ENCODE measurements at regions not wholly inside any gene's neighbourhood (a gene's known extent, or its start where the extent isn't known, plus 50 kb on each side); places are given as distances from the start of the nearest gene placed in this dataset.

DNA sequence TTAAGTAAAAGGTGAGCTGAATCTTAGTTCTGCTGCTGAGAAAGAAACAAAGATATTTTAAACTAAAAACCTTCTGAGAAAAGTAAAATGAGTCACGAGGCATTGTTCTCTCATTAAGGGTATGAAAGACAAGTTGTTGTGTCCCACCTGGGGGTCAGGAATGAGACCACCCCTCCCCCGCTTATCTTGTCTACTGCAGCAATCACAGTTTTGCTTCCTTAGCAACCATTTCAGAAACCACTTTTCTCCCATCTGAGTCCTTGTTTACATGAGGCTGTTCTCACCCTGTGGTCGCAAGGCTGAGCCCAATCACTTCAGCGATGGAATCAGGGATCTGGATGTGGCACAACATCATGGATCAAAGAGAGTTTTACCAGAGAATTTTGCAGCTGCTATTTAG, 377.6 kb upstream of the NETO1 start:
- DNase-seq = no peak
- H3K9me3 ChIP-seq = no peaks in the 10 kb centered on the region
- no peaks in the 10 kb centered on the region for H3K27me3 ChIP-seq
- no peak for TF ChIP-seq POLR2A (IDR thresholded peaks at IDR 0.05)
- TF ChIP-seq, protein P1, sequence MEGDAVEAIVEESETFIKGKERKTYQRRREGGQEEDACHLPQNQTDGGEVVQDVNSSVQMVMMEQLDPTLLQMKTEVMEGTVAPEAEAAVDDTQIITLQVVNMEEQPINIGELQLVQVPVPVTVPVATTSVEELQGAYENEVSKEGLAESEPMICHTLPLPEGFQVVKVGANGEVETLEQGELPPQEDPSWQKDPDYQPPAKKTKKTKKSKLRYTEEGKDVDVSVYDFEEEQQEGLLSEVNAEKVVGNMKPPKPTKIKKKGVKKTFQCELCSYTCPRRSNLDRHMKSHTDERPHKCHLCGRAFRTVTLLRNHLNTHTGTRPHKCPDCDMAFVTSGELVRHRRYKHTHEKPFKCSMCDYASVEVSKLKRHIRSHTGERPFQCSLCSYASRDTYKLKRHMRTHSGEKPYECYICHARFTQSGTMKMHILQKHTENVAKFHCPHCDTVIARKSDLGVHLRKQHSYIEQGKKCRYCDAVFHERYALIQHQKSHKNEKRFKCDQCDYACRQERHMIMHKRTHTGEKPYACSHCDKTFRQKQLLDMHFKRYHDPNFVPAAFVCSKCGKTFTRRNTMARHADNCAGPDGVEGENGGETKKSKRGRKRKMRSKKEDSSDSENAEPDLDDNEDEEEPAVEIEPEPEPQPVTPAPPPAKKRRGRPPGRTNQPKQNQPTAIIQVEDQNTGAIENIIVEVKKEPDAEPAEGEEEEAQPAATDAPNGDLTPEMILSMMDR (IDR thresholded peaks at IDR 0.05) = no peak
- no peaks in the 10 kb centered on the region for H3K36me3 ChIP-seq
- no peak overlapping the region for H3K27ac ChIP-seq
- no peaks in the 10 kb centered on the region for H3K4me1 ChIP-seq
- intact Hi-C loops (cut with DNase I; ENCODE audit: low total_unique reads) = no loop called here
- H3K4me3 ChIP-seq = no peak overlapping the region

DNA sequence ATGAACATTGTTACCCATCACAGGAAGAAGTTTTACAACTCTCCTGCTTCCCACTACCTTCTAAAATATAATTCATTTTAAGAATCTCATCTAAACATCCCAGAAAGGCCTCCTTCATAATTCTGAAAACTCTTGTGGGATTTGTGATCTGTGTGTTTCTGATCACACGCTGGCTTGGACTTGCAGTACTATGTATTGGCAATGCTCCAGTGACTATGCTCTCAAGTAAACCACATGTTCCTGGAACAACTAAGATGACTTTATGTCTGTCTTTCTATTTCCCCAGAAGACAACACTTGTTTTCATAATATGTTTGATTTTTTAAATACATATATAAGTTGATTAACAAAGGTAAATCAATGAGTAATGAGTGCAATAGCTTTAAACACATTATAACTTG, 376.6 kb upstream of the NETO1 start:
- intact Hi-C loops (cut with DNase I; ENCODE audit: low total_unique reads) = no loop called here
- no peaks in the 10 kb centered on the region for H3K4me1 ChIP-seq
- no peak overlapping the region for H3K4me3 ChIP-seq
- H3K36me3 ChIP-seq = no peaks in the 10 kb centered on the region
- H3K27ac ChIP-seq = no peak overlapping the region
- no peak for TF ChIP-seq POLR2A (IDR thresholded peaks at IDR 0.05)
- TF ChIP-seq, protein P1 (IDR thresholded peaks at IDR 0.05) = no peak
- no peaks in the 10 kb centered on the region for H3K9me3 ChIP-seq
- no peak for DNase-seq
- H3K27me3 ChIP-seq = no peaks in the 10 kb centered on the region

DNA sequence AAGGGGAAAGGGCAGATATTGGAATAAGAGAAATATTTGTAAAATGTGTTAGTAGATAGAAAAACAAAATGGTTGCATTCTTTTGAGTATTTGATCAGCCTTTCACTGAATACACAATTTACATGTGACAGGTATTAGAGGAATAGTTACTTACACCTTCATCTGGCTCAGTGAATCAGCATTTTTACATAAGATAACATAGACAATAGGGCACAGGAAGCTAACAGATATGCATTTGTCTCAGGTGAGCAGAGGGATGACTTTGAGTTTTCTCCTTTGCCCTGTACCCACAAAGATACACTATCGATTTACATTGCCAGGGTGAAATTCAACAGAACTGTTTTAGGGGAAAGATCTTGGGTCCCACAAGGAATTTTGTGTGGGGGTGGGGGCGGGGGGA, 373.1 kb upstream of the NETO1 start:
- no peaks in the 10 kb centered on the region for H3K4me1 ChIP-seq
- H3K4me3 ChIP-seq = no peak overlapping the region
- H3K27ac ChIP-seq = no peak overlapping the region
- H3K36me3 ChIP-seq = no peaks in the 10 kb centered on the region
- no peaks in the 10 kb centered on the region for H3K27me3 ChIP-seq
- DNase-seq = no peak
- no peaks in the 10 kb centered on the region for H3K9me3 ChIP-seq
- TF ChIP-seq, protein P1 (IDR thresholded peaks at IDR 0.05) = no peak
- no peak for TF ChIP-seq POLR2A (IDR thresholded peaks at IDR 0.05)
- intact Hi-C loops (cut with DNase I; ENCODE audit: low total_unique reads) = no loop called here

DNA sequence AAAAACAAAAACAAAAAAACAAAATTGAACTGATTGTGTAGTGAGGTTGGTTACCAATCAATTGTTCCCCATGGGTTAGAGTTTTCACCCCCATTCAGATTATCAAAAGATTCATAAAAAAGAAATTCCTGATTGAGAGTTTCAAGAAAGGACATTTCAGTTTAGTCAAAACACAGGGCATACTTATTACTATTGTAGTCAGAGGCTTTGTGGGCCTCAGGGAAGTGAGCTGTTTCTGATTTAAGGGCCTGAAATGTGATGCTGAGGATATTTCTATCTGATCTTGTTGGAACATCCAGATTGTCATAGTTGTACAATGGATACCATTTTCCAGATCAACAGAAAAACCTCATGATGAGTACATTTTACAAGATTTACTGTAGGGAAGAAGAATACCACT, 368.1 kb upstream of the NETO1 start:
- no peak for DNase-seq
- no peaks in the 10 kb centered on the region for H3K4me1 ChIP-seq
- no peaks in the 10 kb centered on the region for H3K9me3 ChIP-seq
- H3K36me3 ChIP-seq = no peaks in the 10 kb centered on the region
- TF ChIP-seq, protein P1 (IDR thresholded peaks at IDR 0.05) = no peak
- no peak for TF ChIP-seq POLR2A (IDR thresholded peaks at IDR 0.05)
- no peak overlapping the region for H3K4me3 ChIP-seq
- H3K27me3 ChIP-seq = no peaks in the 10 kb centered on the region
- intact Hi-C loops (cut with DNase I; ENCODE audit: low total_unique reads) = no loop called here
- H3K27ac ChIP-seq = no peak overlapping the region

DNA sequence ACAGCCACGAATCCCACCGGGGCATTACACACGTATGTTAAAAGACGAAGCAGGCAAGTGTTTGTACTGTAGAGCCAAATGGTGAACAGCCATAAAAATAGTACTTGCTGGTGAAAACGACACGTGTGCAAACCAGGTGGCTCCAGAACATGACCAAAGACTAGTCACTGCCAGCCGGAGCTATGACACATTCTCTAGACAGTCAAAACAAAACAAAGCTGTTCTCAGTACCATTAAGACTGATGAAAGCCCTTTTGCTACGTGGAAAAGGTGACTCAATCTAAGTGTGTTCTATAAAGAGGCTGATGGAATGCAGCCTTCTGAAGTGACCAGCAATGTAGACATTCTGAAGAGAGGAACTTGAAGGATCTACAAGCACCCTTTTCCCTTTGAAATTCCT, 367.7 kb upstream of the NETO1 start:
- intact Hi-C loops (cut with DNase I; ENCODE audit: low total_unique reads) = no loop called here
- DNase-seq = no peak
- Histone ChIP-seq H3K36me3 (no peaks in the 10 kb centered on the region), H3K4me1 (no peaks in the 10 kb centered on the region), H3K27ac (no peak overlapping the region), H3K4me3 (no peak overlapping the region), H3K9me3 (no peaks in the 10 kb centered on the region), H3K27me3 (no peaks in the 10 kb centered on the region)
- TF ChIP-seq, protein P1 (IDR thresholded peaks at IDR 0.05) = no peak
- no peak for TF ChIP-seq POLR2A (IDR thresholded peaks at IDR 0.05)
